ENCODE measurements at regions not wholly inside any gene's neighbourhood (a gene's known extent, or its start where the extent isn't known, plus 50 kb on each side); places are given as distances from the start of the nearest gene placed in this dataset.

DNA sequence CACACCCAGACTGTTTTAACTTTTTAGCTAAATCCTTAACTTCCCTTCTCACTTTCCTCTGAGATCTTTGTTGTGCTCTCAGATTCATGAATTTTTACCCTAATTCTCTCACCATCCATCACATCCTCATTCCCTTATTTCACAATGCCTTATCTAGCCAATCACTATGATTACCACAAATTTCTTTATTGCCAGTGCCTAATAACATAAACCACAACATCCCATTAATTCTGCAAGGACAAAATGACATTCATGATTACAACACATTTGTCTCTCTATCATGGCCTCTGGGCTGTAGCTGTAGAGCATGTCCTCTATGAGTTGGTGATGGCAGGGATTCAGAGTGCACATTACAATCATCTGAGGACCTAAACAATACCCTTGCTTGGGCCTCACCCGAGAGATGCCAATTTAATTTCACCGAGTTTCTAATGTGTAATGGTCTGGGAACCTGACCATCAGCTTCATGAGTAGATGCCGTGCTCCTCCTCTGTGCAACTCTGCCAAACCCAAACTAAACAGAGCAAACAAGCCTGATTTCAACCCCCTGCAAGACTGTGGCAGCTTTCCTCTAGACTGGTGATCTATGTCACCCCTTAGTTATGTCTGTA lies 99.3 kb downstream of the SPTSSA start:
- no peaks in the 10 kb centered on the region for H3K36me3 ChIP-seq (replicated peaks; ENCODE audit: low read depth, low read length)
- no peaks in the 10 kb centered on the region for H3K27me3 ChIP-seq (ENCODE audit: low read depth, low read length)
- no peaks in the 10 kb centered on the region for H3K9me3 ChIP-seq (ENCODE audit: insufficient read depth, low read length)
- no peak overlapping the region for H3K27ac ChIP-seq (ENCODE audit: low read length)
- no peak overlapping the region for H3K4me3 ChIP-seq (ENCODE audit: low read length)
- H3K9ac ChIP-seq (ENCODE audit: low read length) = no peak overlapping the region
- no peak for TF ChIP-seq EZH2phosphoT487 (IDR thresholded peaks at IDR 0.05; ENCODE audit: low read depth)
- TF ChIP-seq, protein P1, sequence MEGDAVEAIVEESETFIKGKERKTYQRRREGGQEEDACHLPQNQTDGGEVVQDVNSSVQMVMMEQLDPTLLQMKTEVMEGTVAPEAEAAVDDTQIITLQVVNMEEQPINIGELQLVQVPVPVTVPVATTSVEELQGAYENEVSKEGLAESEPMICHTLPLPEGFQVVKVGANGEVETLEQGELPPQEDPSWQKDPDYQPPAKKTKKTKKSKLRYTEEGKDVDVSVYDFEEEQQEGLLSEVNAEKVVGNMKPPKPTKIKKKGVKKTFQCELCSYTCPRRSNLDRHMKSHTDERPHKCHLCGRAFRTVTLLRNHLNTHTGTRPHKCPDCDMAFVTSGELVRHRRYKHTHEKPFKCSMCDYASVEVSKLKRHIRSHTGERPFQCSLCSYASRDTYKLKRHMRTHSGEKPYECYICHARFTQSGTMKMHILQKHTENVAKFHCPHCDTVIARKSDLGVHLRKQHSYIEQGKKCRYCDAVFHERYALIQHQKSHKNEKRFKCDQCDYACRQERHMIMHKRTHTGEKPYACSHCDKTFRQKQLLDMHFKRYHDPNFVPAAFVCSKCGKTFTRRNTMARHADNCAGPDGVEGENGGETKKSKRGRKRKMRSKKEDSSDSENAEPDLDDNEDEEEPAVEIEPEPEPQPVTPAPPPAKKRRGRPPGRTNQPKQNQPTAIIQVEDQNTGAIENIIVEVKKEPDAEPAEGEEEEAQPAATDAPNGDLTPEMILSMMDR (IDR thresholded peaks at IDR 0.05; ENCODE audit: low read depth, low read length) = no peak
- no peak overlapping the region for H3K4me2 ChIP-seq (ENCODE audit: low read length)
- no peaks in the 10 kb centered on the region for H3K79me2 ChIP-seq (ENCODE audit: low read length)
- no peak overlapping the region for H2AFZ ChIP-seq (ENCODE audit: low read depth, low read length)
- H4K20me1 ChIP-seq (ENCODE audit: insufficient read depth, low read length) = no peaks in the 10 kb centered on the region
- peaks cover 5% of the 10 kb centered on the region; the same call in 1 of the 2 replicates for H3K4me1 ChIP-seq (ENCODE audit: low read length)

DNA sequence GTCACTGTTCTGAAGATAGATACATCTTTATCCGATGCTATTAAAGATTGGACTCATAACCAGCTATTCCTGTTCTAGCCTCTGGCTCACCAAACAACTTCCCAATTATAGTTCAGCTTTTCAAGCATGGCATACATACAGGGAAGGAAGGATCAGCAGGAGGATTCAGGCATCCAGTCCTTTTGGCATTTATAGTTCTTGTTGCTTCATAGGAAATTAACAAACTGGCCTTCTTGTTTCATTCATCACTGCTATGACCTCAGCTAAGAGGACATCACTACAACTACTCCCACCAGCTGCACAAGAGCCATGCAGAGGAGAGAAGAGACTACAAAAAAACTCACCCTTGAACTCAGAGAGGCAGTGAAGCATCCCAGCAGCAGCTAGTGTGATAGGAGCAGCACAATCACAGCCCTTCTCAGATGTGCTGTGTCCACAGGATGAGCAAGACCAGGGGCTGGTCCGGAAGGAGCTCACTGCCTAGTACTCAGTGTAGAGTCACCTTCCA lies 100.5 kb downstream of the SPTSSA start:
- Histone ChIP-seq H3K4me3 (ENCODE audit: low read length) (no peak overlapping the region), H3K27ac (ENCODE audit: low read length) (no peak overlapping the region), H3K36me3 (replicated peaks; ENCODE audit: low read depth, low read length) (no peaks in the 10 kb centered on the region), H2AFZ (ENCODE audit: low read depth, low read length) (no peak overlapping the region), H3K4me2 (ENCODE audit: low read length) (no peak overlapping the region), H4K20me1 (ENCODE audit: insufficient read depth, low read length) (no peaks in the 10 kb centered on the region), H3K27me3 (ENCODE audit: low read depth, low read length) (no peaks in the 10 kb centered on the region), H3K9me3 (ENCODE audit: insufficient read depth, low read length) (no peaks in the 10 kb centered on the region), H3K9ac (ENCODE audit: low read length) (no peak overlapping the region), H3K4me1 (ENCODE audit: low read length) (peaks cover 5% of the 10 kb centered on the region; the same call in 1 of the 2 replicates), H3K79me2 (ENCODE audit: low read length) (no peaks in the 10 kb centered on the region)
- no peak for TF ChIP-seq EZH2phosphoT487 (IDR thresholded peaks at IDR 0.05; ENCODE audit: low read depth)
- TF ChIP-seq, protein P1 (IDR thresholded peaks at IDR 0.05; ENCODE audit: low read depth, low read length) = no peak

DNA sequence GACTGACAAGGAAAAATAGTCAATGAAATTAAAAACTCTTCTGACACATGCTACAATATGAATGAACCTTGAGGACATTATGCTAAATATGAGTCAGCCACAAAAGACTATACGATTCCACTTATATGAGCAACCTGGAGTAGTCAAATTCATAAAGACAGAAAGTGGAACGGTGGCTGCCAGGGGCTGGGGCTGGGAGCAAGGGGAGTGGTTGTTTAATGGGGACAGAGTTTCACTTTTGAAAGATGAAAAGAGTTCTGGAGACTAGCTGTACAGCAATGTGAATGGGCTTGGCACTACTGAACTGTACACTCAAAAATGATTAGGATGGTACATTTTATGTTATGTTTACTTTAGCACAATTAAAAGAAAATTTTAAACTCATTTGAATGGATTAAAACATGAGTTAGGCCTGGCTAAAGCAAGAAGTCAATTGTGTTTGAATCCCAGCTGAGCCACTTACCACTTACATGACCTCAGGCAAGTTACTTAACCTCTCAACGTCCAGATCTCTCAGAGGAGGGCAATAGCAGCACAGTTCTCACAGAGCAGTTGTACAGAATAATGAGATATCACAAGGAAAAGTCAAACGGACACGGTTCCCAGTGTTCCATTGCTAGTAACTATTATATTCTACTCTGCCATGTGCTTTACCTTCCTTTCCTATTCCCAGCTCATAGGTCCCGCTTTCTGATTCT lies 102.5 kb downstream of the SPTSSA start:
- H3K79me2 ChIP-seq (ENCODE audit: low read length) = no peaks in the 10 kb centered on the region
- H3K4me2 ChIP-seq (ENCODE audit: low read length) = no peak overlapping the region
- H3K4me1 ChIP-seq (ENCODE audit: low read length) = no peaks in the 10 kb centered on the region
- TF ChIP-seq, protein P1 (IDR thresholded peaks at IDR 0.05; ENCODE audit: low read depth, low read length) = no peak
- H3K9ac ChIP-seq (ENCODE audit: low read length) = no peak overlapping the region
- H3K4me3 ChIP-seq (ENCODE audit: low read length) = no peak overlapping the region
- H3K27ac ChIP-seq (ENCODE audit: low read length) = no peak overlapping the region
- no peaks in the 10 kb centered on the region for H4K20me1 ChIP-seq (ENCODE audit: insufficient read depth, low read length)
- no peaks in the 10 kb centered on the region for H3K36me3 ChIP-seq (replicated peaks; ENCODE audit: low read depth, low read length)
- H2AFZ ChIP-seq (ENCODE audit: low read depth, low read length) = no peak overlapping the region
- no peaks in the 10 kb centered on the region for H3K27me3 ChIP-seq (ENCODE audit: low read depth, low read length)
- no peaks in the 10 kb centered on the region for H3K9me3 ChIP-seq (ENCODE audit: insufficient read depth, low read length)

DNA sequence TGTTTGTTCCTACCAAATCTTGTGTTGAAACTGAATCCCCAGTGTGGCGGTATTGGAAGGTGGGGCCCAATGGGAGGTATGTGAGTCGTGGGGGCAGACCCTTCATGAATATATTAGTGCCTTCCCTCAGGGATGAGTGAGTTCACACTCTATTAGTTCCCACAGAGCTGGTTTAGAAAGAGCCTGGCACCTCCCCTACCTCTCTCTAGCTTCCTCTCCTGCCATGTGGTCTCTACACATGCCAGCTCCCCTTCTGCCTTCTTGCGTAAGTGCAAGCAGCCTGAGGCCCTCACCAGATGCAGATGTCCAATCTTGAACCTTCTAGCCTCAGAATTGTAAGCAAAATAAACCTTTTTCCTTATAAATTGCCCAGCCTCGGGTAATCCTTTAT lies 105.8 kb downstream of the SPTSSA start:
- Histone ChIP-seq H3K36me3 (replicated peaks; ENCODE audit: low read depth, low read length) (no peaks in the 10 kb centered on the region), H3K9ac (ENCODE audit: low read length) (no peak overlapping the region), H4K20me1 (ENCODE audit: insufficient read depth, low read length) (no peaks in the 10 kb centered on the region), H3K4me2 (ENCODE audit: low read length) (no peak overlapping the region), H3K9me3 (ENCODE audit: insufficient read depth, low read length) (no peaks in the 10 kb centered on the region), H3K79me2 (ENCODE audit: low read length) (no peaks in the 10 kb centered on the region), H3K4me1 (ENCODE audit: low read length) (no peaks in the 10 kb centered on the region), H3K27ac (ENCODE audit: low read length) (no peak overlapping the region), H3K27me3 (ENCODE audit: low read depth, low read length) (no peaks in the 10 kb centered on the region), H3K4me3 (ENCODE audit: low read length) (no peak overlapping the region), H2AFZ (ENCODE audit: low read depth, low read length) (no peak overlapping the region)
- TF ChIP-seq, protein P1 (IDR thresholded peaks at IDR 0.05; ENCODE audit: low read depth, low read length) = no peak
- no peak for TF ChIP-seq EZH2phosphoT487 (IDR thresholded peaks at IDR 0.05; ENCODE audit: low read depth)

Data from OCI-LY3 (cell line).